COLO668 (cell line): ENCODE measurements at regions not wholly inside any gene's neighbourhood (a gene's known extent, or its start where the extent isn't known, plus 50 kb on each side); places are given as distances from the start of the nearest gene placed in this dataset.

Source experiments
- DNase-seq: peaks from one replicate; lab custom pipeline; 2025; ENCODE audit not compliant: unreplicated experiment; lab: John Stamatoyannopoulos, UW

- no peak for DNase-seq
These were observed 56.7 kb upstream of the PCSK5 start for GRCh38 chr9:75833778-75834177.

- no peak for DNase-seq
These were observed 55.6 kb upstream of the PCSK5 start for GRCh38 chr9:75834878-75835277.
